NCI-H2107 treated with DMSO at 0.1 percent for 48 hours (cell line): ENCODE measurements at regions not wholly inside any gene's neighbourhood (a gene's known extent, or its start where the extent isn't known, plus 50 kb on each side); places are given as distances from the start of the nearest gene placed in this dataset.
"Not testable (repeated sequence)": the region's sequence is repeated elsewhere in the genome, so short reads cannot be mapped to it uniquely, and the experiment has no call there.

Experiments
- DNase-seq: peaks from one replicate; lab custom pipeline; 2025; ENCODE audit not compliant: unreplicated experiment; lab: John Stamatoyannopoulos, UW

- DNase-seq: no peak
These were observed 949.9 kb upstream of the NRXN1 start for GRCh38 chr2:51981783-51982182.

- DNase-seq: no peak
These were observed 944.7 kb upstream of the NRXN1 start for GRCh38 chr2:51976623-51977022.

- DNase-seq: no peak
These were observed 939.2 kb upstream of the NRXN1 start for GRCh38 chr2:51971136-51971535.

GRCh38 chr2:51969347-51969746 lies 937.4 kb upstream of the NRXN1 start:
- DNase-seq: no peak

GRCh38 chr2:51960841-51961335 lies 929.0 kb upstream of the NRXN1 start:
- no peak for DNase-seq

GRCh38 chr2:51960281-51960680 lies 928.3 kb upstream of the NRXN1 start:
- DNase-seq: no peak

- DNase-seq: no peak
These were observed 927.8 kb upstream of the NRXN1 start for GRCh38 chr2:51959696-51960095.

- DNase-seq: no peak
These were observed 922.0 kb upstream of the NRXN1 start for GRCh38 chr2:51953931-51954330.

- no peak for DNase-seq
These were observed 889.1 kb upstream of the NRXN1 start for GRCh38 chr2:51921076-51921475.

GRCh38 chr2:51920509-51920908 lies 888.6 kb upstream of the NRXN1 start:
- no peak for DNase-seq

GRCh38 chr2:51919395-51919794 lies 887.5 kb upstream of the NRXN1 start:
- no peak for DNase-seq

GRCh38 chr2:51918113-51918512 lies 886.2 kb upstream of the NRXN1 start:
- no peak for DNase-seq

- DNase-seq: no peak
These were observed 871.8 kb upstream of the NRXN1 start for GRCh38 chr2:51903728-51904127.

- no peak for DNase-seq
These were observed 867.7 kb upstream of the NRXN1 start for GRCh38 chr2:51899643-51900042.

GRCh38 chr2:51894584-51894983 lies 862.7 kb upstream of the NRXN1 start:
- DNase-seq: not testable (repeated sequence)

GRCh38 chr2:51888120-51888519 lies 856.2 kb upstream of the NRXN1 start:
- no peak for DNase-seq

- no peak for DNase-seq
These were observed 849.7 kb upstream of the NRXN1 start for GRCh38 chr2:51881673-51882072.

- no peak for DNase-seq
These were observed 848.2 kb upstream of the NRXN1 start for GRCh38 chr2:51880153-51880552.

- DNase-seq: no peak
These were observed 834.4 kb upstream of the NRXN1 start for GRCh38 chr2:51866361-51866760.

GRCh38 chr2:51859260-51859659 lies 827.3 kb upstream of the NRXN1 start:
- no peak for DNase-seq

GRCh38 chr2:51855683-51856082 lies 823.8 kb upstream of the NRXN1 start:
- no peak for DNase-seq

GRCh38 chr2:51846796-51847195 lies 814.9 kb upstream of the NRXN1 start:
- DNase-seq: no peak

GRCh38 chr2:51846018-51846417 lies 814.1 kb upstream of the NRXN1 start:
- no peak for DNase-seq

GRCh38 chr2:51844596-51844995 lies 812.7 kb upstream of the NRXN1 start:
- DNase-seq: no peak
